HG02973 (cell line): ENCODE measurements at regions not wholly inside any gene's neighbourhood (a gene's known extent, or its start where the extent isn't known, plus 50 kb on each side); places are given as distances from the start of the nearest gene placed in this dataset.

Experiments
- ATAC-seq: cut with Tn5 transposase; IDR thresholded peaks from one replicate; pipeline ENCODE4 v1.9.1; 2021; ENCODE audit warnings: moderate library complexity; ENCODE audit not compliant: unreplicated experiment

DNA sequence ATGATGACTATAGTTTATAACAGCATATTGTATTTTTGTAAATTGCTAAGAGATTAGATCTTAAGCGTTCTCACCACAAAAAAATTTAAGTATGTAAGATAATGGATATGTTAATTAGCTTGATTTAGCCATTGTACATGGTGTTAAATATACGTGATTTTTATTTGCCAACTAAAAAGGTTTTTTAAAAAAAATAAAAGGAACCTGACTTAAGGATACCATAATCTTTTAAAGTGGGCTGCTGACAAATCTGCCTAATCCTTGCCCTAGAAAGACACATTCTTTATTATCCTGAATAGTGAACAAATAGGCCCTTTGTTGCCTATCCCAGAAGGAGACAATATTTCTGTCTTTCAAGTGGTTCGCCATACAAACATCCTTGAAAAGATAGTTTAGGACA is 94.6 kb upstream of the FAM47C start:
- no peak for ATAC-seq

DNA sequence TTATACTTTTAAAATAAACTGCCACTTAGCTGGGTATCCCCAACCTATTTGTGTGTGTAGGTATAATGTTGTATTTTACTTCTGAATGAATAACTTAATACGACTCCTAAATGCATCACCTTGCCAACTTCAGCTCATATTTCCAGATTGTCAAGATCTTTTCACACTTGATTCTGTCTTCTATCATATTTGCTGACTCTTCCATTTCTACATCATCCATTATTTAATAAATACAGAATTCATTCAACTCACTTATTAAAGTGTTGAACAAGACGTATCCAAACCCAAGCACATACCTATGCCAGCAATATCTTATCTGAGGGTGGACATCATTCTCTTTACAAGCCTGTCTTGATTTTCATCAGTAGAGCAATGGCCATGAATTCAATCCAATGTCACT is 91.2 kb upstream of the FAM47C start:
- no peak for ATAC-seq

DNA sequence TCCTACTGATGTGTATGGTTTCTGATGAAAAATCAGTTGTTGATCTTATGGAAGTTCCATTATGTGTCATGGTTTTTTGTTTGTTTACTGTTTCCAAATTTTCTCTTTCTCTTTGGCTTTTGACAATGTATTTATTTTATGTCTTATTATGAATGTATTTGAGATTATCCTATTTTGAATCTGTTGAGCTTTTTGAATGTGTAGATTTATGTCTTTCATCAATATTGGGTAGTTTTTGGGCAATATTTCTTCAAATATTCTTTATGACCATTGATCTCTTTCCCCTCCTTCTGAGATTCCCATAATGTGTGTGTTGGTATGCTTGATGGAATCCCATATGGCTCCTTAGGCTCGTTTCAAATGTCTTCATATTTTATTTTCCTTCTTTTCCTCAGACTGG is 80.5 kb upstream of the FAM47C start:
- no peak for ATAC-seq

DNA sequence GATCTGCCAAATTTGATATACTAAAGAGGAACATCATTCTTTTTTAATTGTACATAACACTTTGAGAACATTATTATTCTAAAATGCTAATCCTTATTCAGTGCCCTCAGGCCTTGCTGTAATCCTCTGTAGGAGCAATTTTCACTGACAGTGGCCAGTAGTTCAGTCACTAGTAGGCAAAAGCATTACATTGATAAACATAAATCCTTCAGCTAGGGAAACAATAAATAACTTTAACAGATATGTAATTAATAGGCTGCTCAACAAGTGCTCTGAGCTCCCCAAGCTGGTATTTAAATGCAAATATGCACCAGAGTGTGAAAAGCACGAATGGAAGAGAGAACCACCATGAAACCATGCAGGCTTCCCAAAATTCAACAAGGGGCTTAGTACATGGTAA is 77.7 kb upstream of the FAM47C start:
- no peak for ATAC-seq

DNA sequence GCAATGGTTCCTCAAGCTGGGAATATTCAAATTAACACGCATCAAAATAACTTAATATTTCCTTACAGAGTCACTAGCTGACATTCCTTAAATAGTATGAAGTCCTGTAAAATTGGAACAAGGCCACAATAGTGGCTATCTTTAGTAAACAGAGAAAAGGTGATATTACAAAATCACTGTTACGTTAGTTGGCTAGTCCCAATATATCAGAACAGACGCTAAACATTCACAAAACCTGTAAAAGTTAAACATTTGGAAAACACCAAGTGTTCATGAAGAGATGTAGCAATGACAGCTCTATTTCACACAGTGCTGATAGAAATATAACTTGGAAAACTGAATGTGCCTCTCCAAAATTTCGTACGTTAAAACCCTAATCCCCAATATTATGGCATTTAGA is 61.0 kb upstream of the FAM47C start:
- ATAC-seq: no peak

DNA sequence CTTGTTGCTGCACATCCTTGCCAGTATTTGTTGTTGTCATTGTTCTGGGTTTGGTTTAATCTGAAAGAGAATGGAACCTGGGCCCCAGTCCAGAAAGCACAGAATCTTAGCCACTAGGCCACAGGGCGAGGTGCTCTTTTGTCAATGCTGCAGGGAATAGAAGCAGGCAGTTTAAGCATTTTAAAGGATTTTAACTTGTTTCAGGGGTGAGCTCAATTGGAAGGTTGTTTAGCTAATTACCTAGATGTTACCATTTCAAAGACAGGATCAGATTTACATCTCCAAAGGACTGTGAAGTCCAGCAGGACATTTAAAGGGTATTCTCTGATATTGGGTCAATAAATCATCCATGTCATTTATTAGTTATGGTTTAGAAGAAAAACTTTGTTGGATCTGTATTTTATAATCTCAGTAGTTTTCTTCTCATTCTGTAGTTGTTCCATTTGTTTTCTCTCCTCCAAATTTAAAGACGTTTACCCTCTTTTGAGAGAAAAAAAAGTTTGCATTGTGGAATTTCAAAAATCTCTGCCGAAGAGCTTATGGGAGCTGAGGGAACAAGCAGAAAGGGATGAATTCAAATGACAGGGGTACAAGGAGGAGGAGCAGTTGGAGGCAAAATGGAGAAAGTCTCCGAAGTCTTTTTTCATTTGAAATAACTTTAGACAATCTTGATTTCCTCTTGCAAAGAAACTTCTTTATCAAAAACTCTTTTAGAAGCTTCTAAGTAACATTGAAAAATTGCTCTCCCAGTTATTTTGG is 57.5 kb upstream of the FAM47C start:
- no peak for ATAC-seq

DNA sequence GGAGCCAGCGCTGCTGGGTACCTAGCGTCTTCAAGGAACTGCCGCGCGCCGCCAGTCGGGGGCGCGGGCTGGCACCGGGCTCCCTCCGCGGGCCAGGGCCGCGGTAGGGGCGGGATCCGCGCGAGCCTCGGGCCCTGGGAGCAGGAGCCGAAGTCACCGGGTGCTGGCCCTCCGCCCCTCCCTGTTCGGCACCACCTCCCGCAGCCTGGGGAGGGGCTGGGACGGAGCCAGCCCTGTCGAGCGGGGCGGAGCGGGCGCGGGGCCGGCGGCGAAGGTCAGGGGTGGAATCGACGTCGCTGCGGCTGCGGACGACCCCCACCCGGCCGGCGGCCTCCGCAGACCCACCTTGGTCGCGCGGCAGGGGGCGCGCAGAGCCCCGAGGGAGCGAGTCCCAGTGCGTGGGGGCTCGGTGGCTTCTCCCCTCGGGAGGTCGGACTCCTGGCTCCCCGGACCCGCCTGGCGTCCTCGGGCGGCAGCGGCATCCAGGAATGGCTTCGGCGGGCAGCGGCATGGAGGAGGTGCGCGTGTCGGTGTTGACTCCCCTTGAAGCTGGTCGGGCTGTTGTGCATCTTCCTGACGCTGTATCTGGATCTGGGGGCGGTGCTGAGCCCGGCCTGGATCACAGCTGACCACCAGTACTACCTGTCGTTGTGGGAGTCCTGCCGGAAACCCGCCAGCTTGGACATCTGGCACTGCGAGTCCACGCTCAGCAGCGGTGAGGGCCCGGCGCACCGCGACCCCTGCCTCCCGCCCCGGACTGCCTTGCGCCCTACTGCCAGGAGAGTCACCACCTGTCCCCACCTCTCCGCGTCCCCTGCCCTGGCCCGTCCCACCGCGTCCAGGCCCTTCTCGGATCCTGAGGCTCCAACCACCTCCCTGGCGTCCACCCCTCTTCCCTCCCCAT is 50.5 kb upstream of the FAM47C start:
- no peak for ATAC-seq
